Astrocyte (in vitro differentiated cells and primary cell): ENCODE measurements at regions not wholly inside any gene's neighbourhood (a gene's known extent, or its start where the extent isn't known, plus 50 kb on each side); places are given as distances from the start of the nearest gene placed in this dataset.

Experiments
- CTCF ChIP-seq: IDR thresholded peaks from 2 replicates; pipeline ENCODE4 v1.5.1; 2011; ENCODE audit warnings: low read depth, mild to moderate bottlenecking, inconsistent platforms, low read length, moderate library complexity; ENCODE audit not compliant: insufficient read depth
- EZH2 ChIP-seq: IDR thresholded peaks from 2 replicates; pipeline ENCODE4 v1.6.1; 2012; ENCODE audit warnings: mild to moderate bottlenecking, low read length, inconsistent platforms; ENCODE audit not compliant: insufficient read depth

GRCh38 chr12:115870021-115870420 is 407.5 kb downstream of the MED13L start:
- TF ChIP-seq CTCF = no peak
- TF ChIP-seq EZH2 = no peak
